ENCODE measurements at regions not wholly inside any gene's neighbourhood (a gene's known extent, or its start where the extent isn't known, plus 50 kb on each side); places are given as distances from the start of the nearest gene placed in this dataset.

- Histone ChIP-seq H3K4me1 (ENCODE audit: control insufficient read depth, low read length) (no peaks in the 10 kb centered on the region), H3F3A (ENCODE audit: control insufficient read depth, insufficient read depth) (no peaks in the 10 kb centered on the region), H3K36me3 (ENCODE audit: control insufficient read depth, low read length) (no peaks in the 10 kb centered on the region), H3K27me3 (ENCODE audit: control insufficient read depth, low read length) (no peaks in the 10 kb centered on the region), H4K20me1 (ENCODE audit: control insufficient read depth, insufficient read depth, low read depth, low read length) (no peaks in the 10 kb centered on the region), H3K9me2 (replicated peaks; ENCODE audit: control insufficient read depth, low read length) (no peaks in the 10 kb centered on the region), H3K79me2 (ENCODE audit: control insufficient read depth, low read length) (no peaks in the 10 kb centered on the region), H3K4me2 (ENCODE audit: low read length) (no peak overlapping the region), H3K27ac (ENCODE audit: low read depth, low read length) (no peak overlapping the region), H3K4me3 (ENCODE audit: low read length) (no peak overlapping the region), H3K9me3 (ENCODE audit: control insufficient read depth, insufficient read depth, low read length) (no peaks in the 10 kb centered on the region)
- no peak for TF ChIP-seq EZH2phosphoT487 (IDR thresholded peaks at IDR 0.05; ENCODE audit: borderline replicate concordance, low read length)
- TF ChIP-seq, protein P1, sequence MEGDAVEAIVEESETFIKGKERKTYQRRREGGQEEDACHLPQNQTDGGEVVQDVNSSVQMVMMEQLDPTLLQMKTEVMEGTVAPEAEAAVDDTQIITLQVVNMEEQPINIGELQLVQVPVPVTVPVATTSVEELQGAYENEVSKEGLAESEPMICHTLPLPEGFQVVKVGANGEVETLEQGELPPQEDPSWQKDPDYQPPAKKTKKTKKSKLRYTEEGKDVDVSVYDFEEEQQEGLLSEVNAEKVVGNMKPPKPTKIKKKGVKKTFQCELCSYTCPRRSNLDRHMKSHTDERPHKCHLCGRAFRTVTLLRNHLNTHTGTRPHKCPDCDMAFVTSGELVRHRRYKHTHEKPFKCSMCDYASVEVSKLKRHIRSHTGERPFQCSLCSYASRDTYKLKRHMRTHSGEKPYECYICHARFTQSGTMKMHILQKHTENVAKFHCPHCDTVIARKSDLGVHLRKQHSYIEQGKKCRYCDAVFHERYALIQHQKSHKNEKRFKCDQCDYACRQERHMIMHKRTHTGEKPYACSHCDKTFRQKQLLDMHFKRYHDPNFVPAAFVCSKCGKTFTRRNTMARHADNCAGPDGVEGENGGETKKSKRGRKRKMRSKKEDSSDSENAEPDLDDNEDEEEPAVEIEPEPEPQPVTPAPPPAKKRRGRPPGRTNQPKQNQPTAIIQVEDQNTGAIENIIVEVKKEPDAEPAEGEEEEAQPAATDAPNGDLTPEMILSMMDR (IDR thresholded peaks at IDR 0.05; ENCODE audit: low read depth, low read length, poor library complexity, severe bottlenecking), result no peak
Observed at GRCh38 chr2:35873921-35874320, 481.7 kb upstream of the CRIM1 start.

GRCh38 chr2:35871672-35872071, 483.9 kb upstream of the CRIM1 start:
- H3K4me3 ChIP-seq (ENCODE audit: low read length), result no peak overlapping the region
- no peak overlapping the region for H3K4me2 ChIP-seq (ENCODE audit: low read length)
- H3K9me2 ChIP-seq (replicated peaks; ENCODE audit: control insufficient read depth, low read length), result no peaks in the 10 kb centered on the region
- H3K79me2 ChIP-seq (ENCODE audit: control insufficient read depth, low read length), result no peaks in the 10 kb centered on the region
- no peaks in the 10 kb centered on the region for H3K4me1 ChIP-seq (ENCODE audit: control insufficient read depth, low read length)
- no peaks in the 10 kb centered on the region for H3K9me3 ChIP-seq (ENCODE audit: control insufficient read depth, insufficient read depth, low read length)
- no peaks in the 10 kb centered on the region for H4K20me1 ChIP-seq (ENCODE audit: control insufficient read depth, insufficient read depth, low read depth, low read length)
- TF ChIP-seq, protein P1 (IDR thresholded peaks at IDR 0.05; ENCODE audit: low read depth, low read length, poor library complexity, severe bottlenecking), result no peak
- TF ChIP-seq EZH2phosphoT487 (IDR thresholded peaks at IDR 0.05; ENCODE audit: borderline replicate concordance, low read length), result no peak
- H3K27me3 ChIP-seq (ENCODE audit: control insufficient read depth, low read length), result no peaks in the 10 kb centered on the region
- no peaks in the 10 kb centered on the region for H3F3A ChIP-seq (ENCODE audit: control insufficient read depth, insufficient read depth)
- no peak overlapping the region for H3K27ac ChIP-seq (ENCODE audit: low read depth, low read length)
- no peaks in the 10 kb centered on the region for H3K36me3 ChIP-seq (ENCODE audit: control insufficient read depth, low read length)

- TF ChIP-seq EZH2phosphoT487 (IDR thresholded peaks at IDR 0.05; ENCODE audit: borderline replicate concordance, low read length), result no peak
- TF ChIP-seq, protein P1 (IDR thresholded peaks at IDR 0.05; ENCODE audit: low read depth, low read length, poor library complexity, severe bottlenecking), result no peak
- Histone ChIP-seq H3K4me2 (ENCODE audit: low read length) (no peak overlapping the region), H4K20me1 (ENCODE audit: control insufficient read depth, insufficient read depth, low read depth, low read length) (no peaks in the 10 kb centered on the region), H3K27me3 (ENCODE audit: control insufficient read depth, low read length) (no peaks in the 10 kb centered on the region), H3K4me1 (ENCODE audit: control insufficient read depth, low read length) (no peaks in the 10 kb centered on the region), H3K9me2 (replicated peaks; ENCODE audit: control insufficient read depth, low read length) (no peaks in the 10 kb centered on the region), H3K9me3 (ENCODE audit: control insufficient read depth, insufficient read depth, low read length) (no peaks in the 10 kb centered on the region), H3K79me2 (ENCODE audit: control insufficient read depth, low read length) (no peaks in the 10 kb centered on the region), H3K36me3 (ENCODE audit: control insufficient read depth, low read length) (no peaks in the 10 kb centered on the region), H3K27ac (ENCODE audit: low read depth, low read length) (no peak overlapping the region), H3K4me3 (ENCODE audit: low read length) (no peak overlapping the region), H3F3A (ENCODE audit: control insufficient read depth, insufficient read depth) (no peaks in the 10 kb centered on the region)
Observed at GRCh38 chr2:35870713-35871112, 484.9 kb upstream of the CRIM1 start.

GRCh38 chr2:35864141-35864540, 491.4 kb upstream of the CRIM1 start:
- H3K4me1 ChIP-seq (ENCODE audit: control insufficient read depth, low read length), result no peaks in the 10 kb centered on the region
- H3F3A ChIP-seq (ENCODE audit: control insufficient read depth, insufficient read depth), result no peaks in the 10 kb centered on the region
- H3K27ac ChIP-seq (ENCODE audit: low read depth, low read length), result no peak overlapping the region
- no peaks in the 10 kb centered on the region for H3K27me3 ChIP-seq (ENCODE audit: control insufficient read depth, low read length)
- H3K9me3 ChIP-seq (ENCODE audit: control insufficient read depth, insufficient read depth, low read length), result no peaks in the 10 kb centered on the region
- H3K9me2 ChIP-seq (replicated peaks; ENCODE audit: control insufficient read depth, low read length), result no peaks in the 10 kb centered on the region
- no peak for TF ChIP-seq EZH2phosphoT487 (IDR thresholded peaks at IDR 0.05; ENCODE audit: borderline replicate concordance, low read length)
- TF ChIP-seq, protein P1 (IDR thresholded peaks at IDR 0.05; ENCODE audit: low read depth, low read length, poor library complexity, severe bottlenecking), result no peak
- no peaks in the 10 kb centered on the region for H3K36me3 ChIP-seq (ENCODE audit: control insufficient read depth, low read length)
- no peak overlapping the region for H3K4me3 ChIP-seq (ENCODE audit: low read length)
- no peak overlapping the region for H3K4me2 ChIP-seq (ENCODE audit: low read length)
- no peaks in the 10 kb centered on the region for H4K20me1 ChIP-seq (ENCODE audit: control insufficient read depth, insufficient read depth, low read depth, low read length)
- no peaks in the 10 kb centered on the region for H3K79me2 ChIP-seq (ENCODE audit: control insufficient read depth, low read length)
